K562 (cell line): ENCODE measurements at regions not wholly inside any gene's neighbourhood (a gene's known extent, or its start where the extent isn't known, plus 50 kb on each side); places are given as distances from the start of the nearest gene placed in this dataset.

Source experiments
- ATAC-seq: fragments of 200-7000 bp; cut with Tn5 transposase; 3 replicates; pipeline ENCODE4 v1.9.1; 2020; ENCODE audit warnings: moderate library complexity
- BruUV-seq: library from RNA; stranded (reverse); fragments of 400-500 nt; replicated peaks from 2 replicates; lab custom pipeline; 2021; lab: Mats Ljungman, UMichigan
- CTCF ChIA-PET: fragments of 300-600 bp; formaldehyde crosslinking; extraction: SDS; loops from one replicate; lab custom pipeline; 2021; ENCODE audit warnings: low intra/inter-chr PET ratio; lab: Yijun Ruan, JAX
- POLR2A ChIA-PET: fragments of 300-600, 350-650 bp; sonication (Branson Sonifier 250); formaldehyde crosslinking; extraction: SDS; loops from one replicate; lab custom pipeline; 2021; ENCODE audit warnings: antibody characterized with exemption, inconsistent platforms; lab: Yijun Ruan, JAX
- DNase-seq, 4 experiments: peaks; one replicate each; pipeline versions ENCODE4 v3.0.0 to v3.0.0-alpha.2; 2011 to 2018; ENCODE audit warnings: low spot score in 3 of 4, mixed read lengths in 3 of 4; ENCODE audit errors: extremely low read depth in 1 of 4
- FAIRE-seq: peaks from 2 replicates; lab custom pipeline; 2011; peaks lifted over from hg19 to GRCh38; lab: Jason Lieb, UNC
- H2AFZ ChIP-seq: 2 replicates; pipeline ENCODE4 v1.6.0; 2011; ENCODE audit warnings: low read depth, low read length, control low read depth, inconsistent platforms
- H3K27ac ChIP-seq: fragments of 200-600 bp; 3 replicates; pipeline ENCODE4 v1.8.0; 2011; ENCODE audit warnings: low read depth, mild to moderate bottlenecking, control low read depth, inconsistent platforms, low read length, moderate library complexity, mixed read lengths; ENCODE audit errors: extremely low read depth
- H3K27me3 ChIP-seq, 2 experiments: fragments of 300-600 bp in 1 of 2; 2 replicates in 1 of 2; 3 replicates in 1 of 2; pipeline versions ENCODE4 v1.6.0 to v1.8.0; 2011; ENCODE audit warnings: inconsistent platforms in 2 of 2, low read length in 2 of 2, mild to moderate bottlenecking in 1 of 2, mixed read lengths in 1 of 2, moderate library complexity in 1 of 2; ENCODE audit not compliant: control insufficient read depth in 2 of 2, insufficient read depth in 2 of 2
- H3K36me3 ChIP-seq: fragments of 300-600 bp; 3 replicates; pipeline ENCODE4 v1.8.0; 2011; ENCODE audit warnings: mild to moderate bottlenecking, low read length, inconsistent platforms; ENCODE audit not compliant: control insufficient read depth, insufficient read depth
- H3K4me1 ChIP-seq, 2 experiments: fragments of 200-600 bp in 1 of 2; replicated peaks in 1 of 2; 2 replicates in 1 of 2; 3 replicates in 1 of 2; pipeline versions ENCODE4 v1.5.1 to v1.8.0; 2011; ENCODE audit warnings: inconsistent platforms in 2 of 2, low read length in 2 of 2, mild to moderate bottlenecking in 1 of 2, mixed read lengths in 1 of 2, moderate library complexity in 1 of 2; ENCODE audit not compliant: control insufficient read depth in 2 of 2, insufficient read depth in 2 of 2
- H3K4me2 ChIP-seq: 2 replicates; pipeline ENCODE4 v1.6.1; 2011; ENCODE audit warnings: low read length, control low read depth, inconsistent platforms, mixed read lengths; ENCODE audit not compliant: insufficient read depth
- H3K4me3 ChIP-seq: fragments of 200-600 bp; sonication (generic), shearing (Covaris generic); 2 replicates; pipeline ENCODE4 v1.5.1; 2016; ENCODE audit warnings: control low read depth, inconsistent platforms
- H3K79me2 ChIP-seq: fragments of 200-600 bp; 3 replicates; pipeline ENCODE4 v1.8.0; 2011; ENCODE audit warnings: low read length, inconsistent platforms; ENCODE audit not compliant: control insufficient read depth, insufficient read depth
- H3K9ac ChIP-seq, 2 experiments: 2 replicates each; pipeline versions ENCODE4 v1.6.0 to v1.6.1; 2011; ENCODE audit warnings: low read depth in 2 of 2, low read length in 2 of 2, control low read depth in 1 of 2, inconsistent platforms in 1 of 2, mild to moderate bottlenecking in 1 of 2, mixed read lengths in 1 of 2; ENCODE audit not compliant: insufficient read depth in 1 of 2
- H3K9me1 ChIP-seq: one replicate; pipeline ENCODE4 v1.6.0; 2011; ENCODE audit warnings: inconsistent platforms, mild to moderate bottlenecking, low read length, moderate library complexity; ENCODE audit not compliant: control insufficient read depth, insufficient read depth
- H3K9me3 ChIP-seq: replicated peaks from 2 replicates; pipeline ENCODE4 v1.5.1; 2011; ENCODE audit warnings: low read depth, low read length, inconsistent platforms; ENCODE audit not compliant: control insufficient read depth, insufficient read depth
- H4K20me1 ChIP-seq: replicated peaks from 2 replicates; pipeline ENCODE4 v1.6.1; 2011; ENCODE audit warnings: low read length, inconsistent platforms, mixed read lengths; ENCODE audit not compliant: control insufficient read depth, insufficient read depth
- ARID1B ChIP-seq: fragments of 450-650 bp; IDR thresholded peaks from 2 replicates; pipeline ENCODE4 v1.6.1; 2016; ENCODE audit warnings: antibody characterized with exemption, mild to moderate bottlenecking, inconsistent platforms
- CCAR2 ChIP-seq: fragments of 200-400 bp; formaldehyde crosslinking; IDR thresholded peaks from 2 replicates; pipeline ENCODE4 v1.6.1; 2017; ENCODE audit warnings: mild to moderate bottlenecking, low read depth, low read length
- HDAC2 ChIP-seq: fragments of 450-650 bp; IDR thresholded peaks from 2 replicates; pipeline ENCODE4 v1.6.1; 2016; ENCODE audit warnings: mild to moderate bottlenecking
- JUNB ChIP-seq: fragments of 450-650 bp; formaldehyde crosslinking; conservative IDR thresholded peaks from 2 replicates; pipeline ENCODE4 v1.4.0; 2020; ENCODE audit warnings: mild to moderate bottlenecking
- KLF13 ChIP-seq: fragments of 450-650 bp; IDR thresholded peaks from 2 replicates; pipeline ENCODE4 v1.6.1; 2016; ENCODE audit warnings: missing genetic modification characterization, low read depth, mild to moderate bottlenecking, missing compliant biosample characterization, moderate library complexity, borderline replicate concordance
- KLF16 ChIP-seq: IDR thresholded peaks from 2 replicates; pipeline ENCODE4 v1.6.1; 2016; ENCODE audit warnings: antibody characterized with exemption
- MAFG ChIP-seq: fragments of 450-650 bp; conservative IDR thresholded peaks from 2 replicates; pipeline ENCODE4 v1.6.1; 2016; ENCODE audit warnings: missing genetic modification characterization, missing compliant biosample characterization
- MAZ ChIP-seq, 2 experiments: fragments of 450-650 bp in 1 of 2; sonication (generic) in 1 of 2; formaldehyde crosslinking; IDR thresholded peaks in 1 of 2; conservative IDR thresholded peaks in 1 of 2; 2 replicates each; pipeline versions ENCODE4 v1.4.0 to v1.5.0; 2020; ENCODE audit warnings: mild to moderate bottlenecking in 1 of 2, missing genetic modification reagents in 1 of 2
- NCOA4 ChIP-seq: fragments of 450-650 bp; IDR thresholded peaks from 2 replicates; pipeline ENCODE4 v1.6.1; 2018; ENCODE audit warnings: mild to moderate bottlenecking; ENCODE audit not compliant: partially characterized antibody
- PURB ChIP-seq: sonication (generic); formaldehyde crosslinking; IDR thresholded peaks from 2 replicates; pipeline ENCODE4 v1.9.0; 2021; ENCODE audit warnings: low read depth, mild to moderate bottlenecking, missing genetic modification reagents
- RBM17 ChIP-seq: fragments of 200-400 bp; formaldehyde crosslinking; IDR thresholded peaks from 2 replicates; pipeline ENCODE4 v1.6.1; 2017; ENCODE audit warnings: low read depth, mild to moderate bottlenecking, low read length, borderline replicate concordance
- RCOR1 ChIP-seq, 2 experiments: IDR thresholded peaks; 2 replicates each; pipeline ENCODE4 v1.6.1; 2012; ENCODE audit warnings: low read depth in 2 of 2, low read length in 2 of 2, borderline replicate concordance in 1 of 2, improper control_type of control experiment in 1 of 2
- SLC30A9 ChIP-seq: fragments of 250-450 bp; sonication (Bioruptor Pico); IDR thresholded peaks from 2 replicates; pipeline ENCODE4 v1.8.0; 2022; ENCODE audit warnings: mild to moderate bottlenecking, moderate library complexity
- SNIP1 ChIP-seq: fragments of 450-650 bp; IDR thresholded peaks from 2 replicates; pipeline ENCODE4 v1.7.1; 2017; ENCODE audit warnings: low read depth, mild to moderate bottlenecking
- ZFP1 ChIP-seq: fragments of 450-650 bp; formaldehyde crosslinking; IDR thresholded peaks from 2 replicates; pipeline ENCODE4 v1.4.0; 2020; ENCODE audit warnings: mild to moderate bottlenecking, mixed read lengths
- ZNF280A ChIP-seq: fragments of 450-650 bp; IDR thresholded peaks from 2 replicates; pipeline ENCODE4 v1.6.1; 2018; ENCODE audit warnings: mild to moderate bottlenecking, low read depth; ENCODE audit not compliant: partially characterized antibody
- ZNF354B ChIP-seq: fragments of 250-450 bp; sonication (Bioruptor Pico); IDR thresholded peaks from 2 replicates; pipeline ENCODE4 v1.4.0; 2020
- ZNF445 ChIP-seq: fragments of 250-450 bp; sonication (Bioruptor Pico); IDR thresholded peaks from 2 replicates; pipeline ENCODE4 v1.4.0; 2020; ENCODE audit warnings: low read depth, mild to moderate bottlenecking, moderate library complexity
- ZNF79 ChIP-seq: fragments of 250-450 bp; sonication (Bioruptor Pico); IDR thresholded peaks from 2 replicates; pipeline ENCODE4 v1.4.0; 2020; ENCODE audit warnings: low read depth, mild to moderate bottlenecking, moderate library complexity
- ZNF830 ChIP-seq: fragments of 250-450 bp; sonication (Bioruptor Pico); IDR thresholded peaks from 2 replicates; pipeline ENCODE4 v1.5.0; 2021; ENCODE audit warnings: mild to moderate bottlenecking
- WGBS: fragments of 100-300 bp; shearing (Covaris generic); methylation state at CpG from one replicate; pipeline ENCODE4 v1.1.6; 2016; ENCODE audit warnings: low coverage, mixed read lengths; ENCODE audit not compliant: insufficient coverage; ENCODE audit errors: missing lambda C conversion rate; 5-methylcytosine and 5-hydroxymethylcytosine counted together
- in situ Hi-C: fragments of 300-500 bp; cut with MboI; formaldehyde crosslinking; loops from 4 replicates; pipeline ENCODE4 v1.15.0; 2018; ENCODE audit warnings: inconsistent platforms, mixed read lengths
- intact Hi-C: fragments of 100-400 bp; cut with micrococcal nuclease; formaldehyde crosslinking; loops from 2 replicates; pipeline ENCODE4 v1.14.2; 2022

DNA sequence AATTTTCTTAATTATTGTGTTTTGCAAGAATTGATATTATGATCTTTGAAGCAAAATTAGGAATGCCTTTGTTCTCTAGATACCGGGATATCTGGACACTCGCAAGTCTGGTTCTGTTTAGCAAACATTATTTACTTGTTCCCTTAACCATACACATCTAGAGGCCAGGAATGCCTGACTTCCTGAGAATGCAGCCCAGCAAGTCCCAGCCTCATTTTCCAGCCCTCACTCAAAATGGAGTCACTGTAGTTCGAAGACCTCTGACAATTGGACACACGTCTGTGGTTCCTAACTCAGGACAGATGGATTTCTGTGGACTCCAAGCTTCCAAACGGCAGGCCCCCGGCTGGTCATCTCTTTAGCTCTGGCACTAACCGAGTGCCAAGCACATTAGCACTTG, 355.4 kb upstream of the RBFOX1 start:
- no peak overlapping the region for H3K4me3 ChIP-seq
- H3K36me3 ChIP-seq: no peaks in the 10 kb centered on the region
- WGBS: 0% methylated on average over 7 of the region's 7 CpGs
- ATAC-seq: no peak
- in situ Hi-C loops: no loop called here
- no peak overlapping the region for H3K27ac ChIP-seq
- TF ChIP-seq JUNB (CRISPR knock-in tag): no peak
- TF ChIP-seq SNIP1: no peak
- TF ChIP-seq MAFG (tag): no peak
- no peak for TF ChIP-seq ZNF445
- no peak for TF ChIP-seq RCOR1 (IDR thresholded peaks at IDR 0.05; ENCODE audit: borderline replicate concordance in 1 of 2, low read depth in 2 of 2, low read length in 2 of 2)
- no peak for TF ChIP-seq ZNF79 (CRISPR knock-in tag)
- no peak for TF ChIP-seq ZNF830 (CRISPR knock-in tag)
- no peak for TF ChIP-seq KLF16
- no peak for TF ChIP-seq ZFP1
- TF ChIP-seq RBM17: no peak
- TF ChIP-seq SLC30A9 (CRISPR knock-in tag): no peak
- no peak for TF ChIP-seq HDAC2
- no peak for TF ChIP-seq ZNF354B (CRISPR knock-in tag)
- no peak for TF ChIP-seq CCAR2
- TF ChIP-seq MAZ (CRISPR knock-in tag; conservative IDR thresholded peaks at IDR 0.05 in 1 of 2, IDR thresholded peaks at IDR 0.05 in 1 of 2): no peak
- TF ChIP-seq PURB (CRISPR knock-in tag): no peak
- no peak for TF ChIP-seq NCOA4
- no peak for TF ChIP-seq ARID1B
- TF ChIP-seq ZNF280A: no peak
- TF ChIP-seq KLF13 (tag): no peak
- TF ChIP-seq, all 486 proteins: peak for 0
- ChIA-PET CTCF (no interaction called here), POLR2A (no interaction called here)
- H3K4me2 ChIP-seq: no peak overlapping the region
- no peaks in the 10 kb centered on the region for H3K9me1 ChIP-seq
- no peak overlapping the region for H2AFZ ChIP-seq
- H3K79me2 ChIP-seq: no peaks in the 10 kb centered on the region
- H3K4me1 ChIP-seq: no peaks in the 10 kb centered on the region
- no TSS peak for BruUV-seq
- no peak overlapping the region for H3K9ac ChIP-seq
- DNase-seq: no peak
- intact Hi-C loops: no loop called here
- no peaks in the 10 kb centered on the region for H4K20me1 ChIP-seq
- H3K9me3 ChIP-seq: no peaks in the 10 kb centered on the region
- FAIRE-seq: no peak
- no peaks in the 10 kb centered on the region for H3K27me3 ChIP-seq
